Ramos (cell line): ENCODE measurements at regions not wholly inside any gene's neighbourhood (a gene's known extent, or its start where the extent isn't known, plus 50 kb on each side); places are given as distances from the start of the nearest gene placed in this dataset.
"Not testable (repeated sequence)": the region's sequence is repeated elsewhere in the genome, so short reads cannot be mapped to it uniquely, and the experiment has no call there.

Experiments
- in situ Hi-C: fragments of 300-500 bp; cut with MboI; formaldehyde crosslinking; loops from one replicate; pipeline ENCODE4 v1.14.3; 2022; ENCODE audit warnings: low sequenced_read_pairs; ENCODE audit not compliant: unreplicated experiment

- in situ Hi-C loops = no loop called here
Observed at GRCh38 chr4:101730291-101731117, 60.0 kb upstream of the BANK1 start.

GRCh38 chr4:101727238-101727637, 63.3 kb upstream of the BANK1 start:
- in situ Hi-C loops = loop anchor here (10.0 kb wide), 1 partner anchor 562 kb away; no protein-coding TSS in a partner anchor

GRCh38 chr4:101724093-101724492, 66.4 kb upstream of the BANK1 start:
- in situ Hi-C loops = loop anchor here (10.0 kb wide), 1 partner anchor 559 kb away; no protein-coding TSS in a partner anchor

- in situ Hi-C loops = no loop called here
Observed at GRCh38 chr4:101718810-101719209, 71.7 kb upstream of the BANK1 start.

- in situ Hi-C loops = no loop called here
Observed at GRCh38 chr4:101711590-101712260, 78.8 kb upstream of the BANK1 start.

- in situ Hi-C loops = no loop called here
Observed at GRCh38 chr4:101710806-101711205, 79.7 kb upstream of the BANK1 start.

- in situ Hi-C loops = no loop called here
Observed at GRCh38 chr4:101708293-101709039, 82.1 kb upstream of the BANK1 start.

- in situ Hi-C loops = no loop called here
Observed at GRCh38 chr4:101707596-101707995, 82.9 kb upstream of the BANK1 start.

- in situ Hi-C loops = no loop called here
Observed at GRCh38 chr4:101706535-101707057, 83.9 kb upstream of the BANK1 start.

GRCh38 chr4:101701551-101701950, 89.0 kb upstream of the BANK1 start:
- in situ Hi-C loops = no loop called here

GRCh38 chr4:101699441-101700124, 90.9 kb upstream of the BANK1 start:
- in situ Hi-C loops = no loop called here

GRCh38 chr4:101697266-101697665, 93.3 kb upstream of the BANK1 start:
- in situ Hi-C loops = no loop called here

- in situ Hi-C loops = no loop called here
Observed at GRCh38 chr4:101696276-101697010, 94.1 kb upstream of the BANK1 start.

- in situ Hi-C loops = no loop called here
Observed at GRCh38 chr4:101695176-101695575, 95.4 kb upstream of the BANK1 start.

GRCh38 chr4:101694403-101694802, 96.1 kb upstream of the BANK1 start:
- in situ Hi-C loops = not testable (repeated sequence)

GRCh38 chr4:101693842-101694398, 96.6 kb upstream of the BANK1 start:
- in situ Hi-C loops = no loop called here

- in situ Hi-C loops = no loop called here
Observed at GRCh38 chr4:101689220-101689619, 101.3 kb upstream of the BANK1 start.

- in situ Hi-C loops = no loop called here
Observed at GRCh38 chr4:101685126-101685525, 105.4 kb upstream of the BANK1 start.

- in situ Hi-C loops = no loop called here
Observed at GRCh38 chr4:101682946-101683345, 107.6 kb upstream of the BANK1 start.
